GM12865 (cell line): ENCODE measurements at regions not wholly inside any gene's neighbourhood (a gene's known extent, or its start where the extent isn't known, plus 50 kb on each side); places are given as distances from the start of the nearest gene placed in this dataset.
"Not testable (repeated sequence)": the region's sequence is repeated elsewhere in the genome, so short reads cannot be mapped to it uniquely, and the experiment has no call there.

Experiments
- DNase-seq: peaks from one replicate; pipeline ENCODE4 v3.0.0; 2010; ENCODE audit warnings: low read depth
- H3K4me3 ChIP-seq: 2 replicates; pipeline ENCODE4 v1.5.1; 2011; ENCODE audit warnings: mild to moderate bottlenecking, low read depth, low read length, control low read depth
- CTCF ChIP-seq: IDR thresholded peaks from 2 replicates; pipeline ENCODE4 v1.5.1; 2011; ENCODE audit warnings: low read length, control low read depth, low read depth, inconsistent platforms; ENCODE audit not compliant: insufficient read depth; ENCODE audit errors: missing control alignments

GRCh38 chr1:187938092-187938491 lies 1109.3 kb downstream of the PLA2G4A start:
- DNase-seq: peak; percentile 14
- TF ChIP-seq CTCF: no peak
- no peak overlapping the region for H3K4me3 ChIP-seq

GRCh38 chr1:187942986-187943385 lies 1114.2 kb downstream of the PLA2G4A start:
- H3K4me3 ChIP-seq: no peak overlapping the region
- TF ChIP-seq CTCF: no peak
- DNase-seq: no peak

GRCh38 chr1:187943606-187944403 lies 1115.1 kb downstream of the PLA2G4A start:
- TF ChIP-seq CTCF: no peak
- no peak for DNase-seq
- H3K4me3 ChIP-seq: no peak overlapping the region

- H3K4me3 ChIP-seq, DNase-seq: not testable (repeated sequence)
Measured at GRCh38 chr1:187946661-187947060, 1117.9 kb downstream of the PLA2G4A start.

- DNase-seq: no peak
- no peak for TF ChIP-seq CTCF
- H3K4me3 ChIP-seq: no peak overlapping the region
Measured at GRCh38 chr1:187947359-187947758, 1118.6 kb downstream of the PLA2G4A start.

- no peak for TF ChIP-seq CTCF
- no peak overlapping the region for H3K4me3 ChIP-seq
- DNase-seq: peak; percentile 53
Measured at GRCh38 chr1:187948170-187948794, 1119.5 kb downstream of the PLA2G4A start.

- DNase-seq: no peak
- no peak for TF ChIP-seq CTCF
- H3K4me3 ChIP-seq: no peak overlapping the region
Measured at GRCh38 chr1:187949567-187949966, 1120.8 kb downstream of the PLA2G4A start.
